Activated CD4-positive, alpha-beta memory T cell treated with anti-CD3 and anti-CD28 coated beads, Interleukin-2, amount 10 ng/mL, durations not matched to agents 7 days and 5 days (primary cell): ENCODE measurements at regions not wholly inside any gene's neighbourhood (a gene's known extent, or its start where the extent isn't known, plus 50 kb on each side); places are given as distances from the start of the nearest gene placed in this dataset.

Source experiments
- CTCF ChIA-PET: fragments of 350-600 bp; sonication (Branson Sonifier 250); formaldehyde crosslinking; loops from one replicate; lab custom pipeline; 2021; ENCODE audit warnings: antibody characterized with exemption, inconsistent platforms; lab: Charles Lee
- POLR2A ChIA-PET: fragments of 350-600 bp; sonication (Branson Sonifier 250); formaldehyde crosslinking; loops from one replicate; lab custom pipeline; 2021; ENCODE audit warnings: antibody characterized with exemption; lab: Charles Lee
- DNase-seq: peaks from one replicate; pipeline ENCODE4 v3.0.0-alpha.2; 2020
- H3K27ac Mint-ChIP-seq: one replicate; pipeline ENCODE4 v1.8.0; 2021; ENCODE audit warnings: mild to moderate bottlenecking, mixed read lengths
- H3K27me3 Mint-ChIP-seq: one replicate; pipeline ENCODE4 v1.8.0; 2021; ENCODE audit warnings: mixed read lengths
- H3K36me3 Mint-ChIP-seq: one replicate; pipeline ENCODE4 v1.8.0; 2021; ENCODE audit warnings: low read depth, mixed read lengths
- H3K4me1 Mint-ChIP-seq: one replicate; pipeline ENCODE4 v1.8.0; 2021; ENCODE audit warnings: mixed read lengths
- H3K4me3 Mint-ChIP-seq: one replicate; pipeline ENCODE4 v1.8.0; 2021; ENCODE audit warnings: mild to moderate bottlenecking, mixed read lengths
- H3K9me3 Mint-ChIP-seq: one replicate; pipeline ENCODE4 v1.8.0; 2021; ENCODE audit warnings: mixed read lengths

DNA sequence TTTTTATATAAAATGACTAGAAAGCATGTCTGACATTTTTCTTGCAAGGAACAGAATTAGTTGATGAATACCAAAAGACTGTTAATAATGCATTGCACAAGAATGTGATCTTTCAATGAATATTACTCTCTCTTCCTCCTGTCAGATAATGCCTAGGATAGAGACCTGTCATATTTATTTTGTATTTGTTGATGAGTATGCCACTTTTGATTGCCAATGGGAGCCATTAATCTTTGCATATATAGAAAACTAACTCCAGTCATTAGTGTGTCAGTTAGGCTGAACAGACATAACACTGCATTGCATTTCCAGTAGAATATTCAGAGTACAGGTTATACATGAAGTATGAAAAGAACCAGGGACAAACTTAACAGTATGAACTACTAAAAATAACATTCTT lies 1125.3 kb downstream of the LRFN5 start:
- POLR2A ChIA-PET: no interaction called here
- DNase-seq: no peak
- no peaks in the 10 kb centered on the region for H3K4me1 Mint-ChIP-seq

DNA sequence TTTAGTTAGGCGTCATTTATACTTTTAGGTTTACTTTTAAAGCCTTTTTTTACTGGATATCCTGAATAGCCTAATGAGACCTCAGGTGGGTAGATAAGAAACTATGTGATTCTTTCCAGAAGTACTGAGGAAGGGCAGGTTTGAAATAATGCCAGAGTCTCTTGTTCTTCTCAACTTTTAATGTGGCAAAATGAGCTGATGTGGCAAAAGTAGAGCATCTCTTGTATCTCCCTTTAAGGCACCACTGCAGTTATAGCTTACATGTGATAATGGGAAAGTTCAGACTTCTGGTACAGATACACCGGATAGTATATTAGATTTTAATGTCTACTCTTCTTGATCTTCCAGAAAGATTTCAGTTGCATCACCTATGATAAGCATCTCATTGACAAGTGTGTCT lies 1124.8 kb downstream of the LRFN5 start:
- no peaks in the 10 kb centered on the region for H3K27me3 Mint-ChIP-seq
- no peaks in the 10 kb centered on the region for H3K36me3 Mint-ChIP-seq
- H3K27ac Mint-ChIP-seq: no peak overlapping the region
- no peak for DNase-seq
- CTCF ChIA-PET: no interaction called here
- POLR2A ChIA-PET: no interaction called here
- H3K9me3 Mint-ChIP-seq: peaks cover 7% of the 10 kb centered on the region
- H3K4me1 Mint-ChIP-seq: no peaks in the 10 kb centered on the region
- H3K4me3 Mint-ChIP-seq: no peak overlapping the region

More for the DNA sequence above, 1125.3 kb downstream of the LRFN5 start:
- peaks cover 6% of the 10 kb centered on the region for H3K9me3 Mint-ChIP-seq
- H3K27me3 Mint-ChIP-seq: no peaks in the 10 kb centered on the region
- no peaks in the 10 kb centered on the region for H3K36me3 Mint-ChIP-seq
- H3K4me3 Mint-ChIP-seq: no peak overlapping the region
- no peak overlapping the region for H3K27ac Mint-ChIP-seq
- CTCF ChIA-PET: no interaction called here

DNA sequence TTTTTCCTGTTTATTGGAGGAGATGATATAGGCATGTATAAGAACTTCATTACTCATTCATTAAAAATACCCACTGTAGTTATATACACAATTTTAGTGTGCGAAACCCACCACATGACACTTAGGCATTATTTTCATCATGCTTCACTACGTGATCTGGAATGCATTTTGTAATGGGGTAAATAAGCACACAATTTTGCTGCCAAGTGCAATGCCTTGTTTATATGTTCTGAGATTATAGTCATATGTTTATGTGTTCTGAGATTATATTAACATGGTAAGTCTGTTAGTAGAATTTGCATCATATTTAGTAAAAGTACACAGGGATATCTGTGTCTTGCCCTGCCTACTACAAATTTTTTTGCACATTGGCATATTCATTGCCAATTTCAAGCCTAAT lies 1123.0 kb downstream of the LRFN5 start:
- no peak for DNase-seq
- H3K27me3 Mint-ChIP-seq: no peaks in the 10 kb centered on the region
- no peak overlapping the region for H3K4me3 Mint-ChIP-seq
- CTCF ChIA-PET: no interaction called here
- no peaks in the 10 kb centered on the region for H3K36me3 Mint-ChIP-seq
- H3K27ac Mint-ChIP-seq: no peak overlapping the region
- H3K9me3 Mint-ChIP-seq: peaks cover 9% of the 10 kb centered on the region
- H3K4me1 Mint-ChIP-seq: no peaks in the 10 kb centered on the region
- POLR2A ChIA-PET: no interaction called here

DNA sequence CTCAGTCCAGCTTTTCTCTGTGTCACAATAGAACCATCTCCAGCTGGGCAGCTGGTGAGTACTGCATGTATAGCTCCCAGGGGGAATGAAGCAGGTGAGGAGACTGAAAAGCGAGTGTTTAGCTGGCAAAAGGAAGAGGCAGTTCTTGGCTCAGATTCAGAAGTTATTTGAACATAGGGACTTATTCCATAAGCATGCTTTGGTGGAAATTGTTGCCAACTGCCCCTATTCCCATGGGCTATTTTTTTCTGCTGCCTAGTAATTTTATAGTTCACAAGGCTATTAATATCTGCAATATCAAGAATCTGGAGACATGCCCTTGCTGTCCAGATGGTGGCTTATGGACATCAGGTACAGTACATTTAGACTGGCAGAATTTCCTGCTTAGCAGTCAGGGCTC lies 1112.7 kb downstream of the LRFN5 start:
- no peak overlapping the region for H3K4me3 Mint-ChIP-seq
- no peak for DNase-seq
- H3K27me3 Mint-ChIP-seq: no peaks in the 10 kb centered on the region
- no peak overlapping the region for H3K27ac Mint-ChIP-seq
- H3K36me3 Mint-ChIP-seq: no peaks in the 10 kb centered on the region
- H3K4me1 Mint-ChIP-seq: no peaks in the 10 kb centered on the region
- ChIA-PET CTCF (no interaction called here), POLR2A (no interaction called here)
- peaks cover 4% of the 10 kb centered on the region for H3K9me3 Mint-ChIP-seq

DNA sequence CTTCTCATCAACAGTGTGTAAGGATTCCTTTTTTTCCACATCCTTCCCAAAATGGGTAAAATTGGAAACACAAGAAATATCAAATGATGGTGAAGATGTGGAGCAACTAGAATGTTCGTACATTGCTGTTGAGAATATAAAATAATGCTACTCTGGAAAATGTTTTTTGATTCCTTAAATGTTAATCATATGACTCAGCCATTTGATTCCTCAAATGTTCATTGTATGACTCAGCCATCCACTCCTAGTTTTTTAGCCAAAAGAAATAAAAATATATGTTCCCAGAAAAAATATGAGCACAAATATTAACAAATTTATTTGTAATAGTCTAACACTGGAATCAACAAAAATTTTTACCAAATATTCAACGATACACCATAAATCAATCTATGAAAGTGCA lies 1108.6 kb downstream of the LRFN5 start:
- peaks cover 6% of the 10 kb centered on the region for H3K9me3 Mint-ChIP-seq
- ChIA-PET POLR2A (no interaction called here), CTCF (no interaction called here)
- no peak overlapping the region for H3K27ac Mint-ChIP-seq
- no peak for DNase-seq
- H3K27me3 Mint-ChIP-seq: no peaks in the 10 kb centered on the region
- no peaks in the 10 kb centered on the region for H3K4me1 Mint-ChIP-seq
- no peak overlapping the region for H3K4me3 Mint-ChIP-seq
- H3K36me3 Mint-ChIP-seq: no peaks in the 10 kb centered on the region

DNA sequence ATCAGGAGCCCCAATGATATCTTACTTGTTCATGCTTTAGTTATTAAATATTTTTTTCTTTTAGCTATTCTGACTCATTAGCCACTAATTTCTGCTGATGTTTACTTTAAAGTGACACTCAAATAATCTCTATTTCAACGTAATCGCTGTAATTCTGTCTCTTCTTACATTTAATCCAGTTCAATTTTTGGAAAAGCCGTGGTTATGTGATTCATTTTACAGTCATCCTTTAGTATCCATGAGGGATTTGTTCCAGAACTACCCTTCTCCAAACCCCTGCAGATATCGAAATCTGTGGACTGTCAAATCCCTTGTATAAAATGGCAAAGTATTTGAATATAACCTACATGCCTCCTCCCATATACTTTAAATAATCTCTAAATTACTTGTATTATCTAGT lies 1103.4 kb downstream of the LRFN5 start:
- Mint-ChIP-seq H3K4me3 (no peak overlapping the region), H3K27ac (no peak overlapping the region), H3K4me1 (no peaks in the 10 kb centered on the region), H3K9me3 (peaks cover 3% of the 10 kb centered on the region), H3K27me3 (no peaks in the 10 kb centered on the region), H3K36me3 (no peaks in the 10 kb centered on the region)
- CTCF ChIA-PET: no interaction called here
- no peak for DNase-seq
- POLR2A ChIA-PET: no interaction called here

DNA sequence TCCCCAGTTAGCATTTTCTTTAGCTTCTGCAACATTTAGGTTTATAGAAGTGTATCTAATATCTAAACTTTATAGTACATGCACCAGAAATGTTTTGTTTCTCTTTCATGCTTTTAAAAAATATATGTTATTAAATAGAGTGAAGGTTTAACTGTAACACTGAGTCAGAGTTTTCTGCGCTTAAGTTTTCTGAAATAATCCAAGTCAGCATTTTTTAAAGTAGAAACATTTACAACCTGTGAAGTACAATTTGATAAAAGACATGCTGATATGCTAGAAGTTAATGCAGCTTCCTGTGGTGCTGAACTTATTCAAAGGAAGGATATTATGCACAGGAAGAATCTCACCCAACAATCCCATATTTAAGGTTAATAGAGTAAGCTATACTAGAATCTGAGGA lies 1096.8 kb downstream of the LRFN5 start:
- H3K4me3 Mint-ChIP-seq: no peak overlapping the region
- POLR2A ChIA-PET: no interaction called here
- no peaks in the 10 kb centered on the region for H3K4me1 Mint-ChIP-seq
- DNase-seq: no peak
- CTCF ChIA-PET: no interaction called here
- H3K36me3 Mint-ChIP-seq: no peaks in the 10 kb centered on the region
- H3K27me3 Mint-ChIP-seq: no peaks in the 10 kb centered on the region
- H3K27ac Mint-ChIP-seq: no peak overlapping the region
- peaks cover 2% of the 10 kb centered on the region for H3K9me3 Mint-ChIP-seq

DNA sequence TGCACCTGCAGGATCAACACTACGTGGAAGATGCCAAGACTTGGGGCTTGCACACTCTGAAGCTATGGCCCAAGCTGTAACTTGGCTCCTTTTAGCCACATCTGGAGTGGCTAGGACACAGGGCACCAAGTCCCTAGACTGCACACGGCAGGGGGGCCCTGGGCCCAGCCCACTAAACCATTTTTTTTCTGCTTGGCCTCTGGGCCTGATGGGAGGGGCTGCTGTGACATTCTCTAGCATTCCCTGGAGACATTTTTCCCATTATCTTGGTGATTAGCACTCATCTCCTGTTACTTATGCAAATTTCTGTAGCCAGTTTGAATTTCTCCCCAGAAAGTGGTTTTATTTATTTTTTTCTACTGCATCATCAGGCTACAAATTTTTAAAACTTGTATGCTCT lies 1080.7 kb downstream of the LRFN5 start:
- DNase-seq: no peak
- CTCF ChIA-PET: no interaction called here
- Mint-ChIP-seq H3K4me1 (no peaks in the 10 kb centered on the region), H3K36me3 (no peaks in the 10 kb centered on the region), H3K4me3 (no peak overlapping the region), H3K27me3 (no peaks in the 10 kb centered on the region), H3K27ac (no peak overlapping the region), H3K9me3 (peaks cover 13% of the 10 kb centered on the region)
- POLR2A ChIA-PET: no interaction called here

DNA sequence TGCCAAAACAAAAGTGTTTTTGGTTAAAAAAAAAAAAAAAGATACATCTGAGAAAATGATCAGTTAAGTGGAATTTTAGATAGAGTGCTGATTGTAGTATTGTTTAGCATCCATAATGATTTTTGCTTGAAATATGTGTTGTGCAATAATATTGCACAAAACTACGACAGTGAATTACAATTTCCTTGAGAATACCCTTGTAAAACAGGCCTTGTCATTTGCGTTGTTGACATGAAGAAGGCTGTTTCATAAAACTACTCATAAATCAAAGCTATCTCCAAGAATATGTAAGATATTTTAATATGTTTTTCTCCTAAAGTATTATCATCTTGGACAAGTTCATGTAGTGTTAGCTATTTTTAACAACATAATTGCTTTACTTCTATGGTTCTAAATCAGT lies 1077.0 kb downstream of the LRFN5 start:
- Mint-ChIP-seq H3K4me1 (no peaks in the 10 kb centered on the region), H3K4me3 (no peak overlapping the region), H3K9me3 (peaks cover 7% of the 10 kb centered on the region), H3K27ac (no peak overlapping the region), H3K27me3 (no peaks in the 10 kb centered on the region), H3K36me3 (no peaks in the 10 kb centered on the region)
- POLR2A ChIA-PET: no interaction called here
- CTCF ChIA-PET: no interaction called here
- DNase-seq: no peak

DNA sequence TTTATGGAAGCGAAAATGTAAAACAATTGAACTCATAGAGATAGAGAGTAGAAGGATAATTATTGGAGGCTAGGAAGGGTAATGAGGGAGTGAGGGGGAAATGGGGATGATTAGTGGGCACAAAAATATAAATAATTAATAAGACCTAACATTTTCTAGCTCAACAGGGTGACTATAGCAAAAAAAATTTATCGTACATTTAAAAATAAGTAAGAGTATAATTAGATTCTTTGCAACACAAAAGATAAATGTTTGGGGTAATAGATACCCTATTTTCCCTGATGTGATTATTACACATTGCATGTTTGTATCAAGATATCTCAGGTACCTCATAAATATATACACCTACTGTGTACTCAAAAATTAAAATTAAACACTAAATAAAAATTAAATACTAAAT lies 1070.0 kb downstream of the LRFN5 start:
- POLR2A ChIA-PET: no interaction called here
- no peak overlapping the region for H3K4me3 Mint-ChIP-seq
- no peak for DNase-seq
- no peaks in the 10 kb centered on the region for H3K36me3 Mint-ChIP-seq
- H3K9me3 Mint-ChIP-seq: peaks cover 5% of the 10 kb centered on the region
- no peak overlapping the region for H3K27ac Mint-ChIP-seq
- H3K4me1 Mint-ChIP-seq: no peaks in the 10 kb centered on the region
- CTCF ChIA-PET: no interaction called here
- no peaks in the 10 kb centered on the region for H3K27me3 Mint-ChIP-seq

DNA sequence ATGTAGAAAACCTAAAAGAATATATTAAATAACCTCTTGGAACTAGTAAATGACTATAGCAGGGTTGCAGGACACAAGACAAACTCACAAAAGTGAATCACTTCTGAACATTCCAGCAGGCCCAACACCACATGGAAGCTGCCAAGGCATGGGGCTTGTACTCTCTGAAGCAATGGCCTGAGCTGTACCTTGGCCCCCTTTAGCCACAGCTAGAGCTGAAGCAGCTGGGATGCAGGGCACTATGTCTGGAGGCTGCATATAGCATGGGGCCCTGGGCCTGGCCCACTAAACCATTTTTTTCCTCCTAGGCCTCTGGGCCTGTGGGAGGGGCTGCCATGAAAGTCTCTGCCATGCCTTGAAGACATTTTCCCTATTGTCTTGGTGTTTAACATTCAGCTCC lies 1067.3 kb downstream of the LRFN5 start:
- no peaks in the 10 kb centered on the region for H3K36me3 Mint-ChIP-seq
- ChIA-PET POLR2A (no interaction called here), CTCF (no interaction called here)
- DNase-seq: no peak
- H3K9me3 Mint-ChIP-seq: peaks cover 5% of the 10 kb centered on the region
- H3K4me3 Mint-ChIP-seq: no peak overlapping the region
- H3K4me1 Mint-ChIP-seq: no peaks in the 10 kb centered on the region
- H3K27me3 Mint-ChIP-seq: no peaks in the 10 kb centered on the region
- no peak overlapping the region for H3K27ac Mint-ChIP-seq

DNA sequence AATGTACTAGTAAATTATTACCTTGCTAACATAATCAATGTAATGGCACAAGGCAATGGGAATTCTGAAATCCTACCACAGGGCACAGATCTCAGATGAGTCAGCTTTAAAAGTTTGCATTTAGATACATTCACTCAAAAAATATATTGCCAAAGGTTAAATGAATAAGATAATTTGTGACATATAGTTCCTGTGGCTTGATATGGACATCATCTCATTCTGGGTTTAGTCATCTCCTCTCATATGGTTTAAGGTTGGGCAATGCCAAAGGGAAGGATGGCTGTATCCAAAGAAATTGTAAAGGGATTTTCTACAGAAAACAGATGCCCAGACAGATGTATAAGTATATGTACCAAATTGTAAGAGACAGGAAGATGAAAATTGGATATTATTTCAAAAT lies 1065.0 kb downstream of the LRFN5 start:
- Mint-ChIP-seq H3K27me3 (no peaks in the 10 kb centered on the region), H3K4me1 (no peaks in the 10 kb centered on the region), H3K4me3 (no peak overlapping the region), H3K9me3 (peaks cover 5% of the 10 kb centered on the region), H3K27ac (no peak overlapping the region), H3K36me3 (no peaks in the 10 kb centered on the region)
- DNase-seq: no peak
- ChIA-PET CTCF (no interaction called here), POLR2A (no interaction called here)

DNA sequence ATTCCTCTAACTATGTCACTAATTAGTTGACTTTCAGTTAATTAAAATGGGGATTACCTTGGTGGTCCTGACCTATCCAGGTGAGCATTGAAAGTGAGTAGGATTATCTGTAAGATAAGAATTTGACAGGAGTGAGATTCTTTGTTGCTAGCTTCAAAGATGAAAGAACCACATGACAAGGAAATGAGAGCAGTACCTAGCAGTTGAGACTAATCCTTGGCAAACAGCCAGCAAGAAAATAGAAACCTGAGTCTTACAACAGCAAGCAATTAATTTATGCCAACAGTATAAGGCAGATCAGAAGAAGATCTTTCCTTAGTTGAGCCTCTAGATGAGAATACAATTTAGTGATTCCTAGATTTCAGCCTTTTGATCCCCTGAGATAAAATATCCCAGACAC lies 1058.4 kb downstream of the LRFN5 start:
- CTCF ChIA-PET: no interaction called here
- POLR2A ChIA-PET: no interaction called here
- Mint-ChIP-seq H3K27me3 (no peaks in the 10 kb centered on the region), H3K36me3 (no peaks in the 10 kb centered on the region), H3K4me3 (no peak overlapping the region), H3K27ac (no peak overlapping the region), H3K9me3 (peaks cover 8% of the 10 kb centered on the region), H3K4me1 (no peaks in the 10 kb centered on the region)
- DNase-seq: no peak

DNA sequence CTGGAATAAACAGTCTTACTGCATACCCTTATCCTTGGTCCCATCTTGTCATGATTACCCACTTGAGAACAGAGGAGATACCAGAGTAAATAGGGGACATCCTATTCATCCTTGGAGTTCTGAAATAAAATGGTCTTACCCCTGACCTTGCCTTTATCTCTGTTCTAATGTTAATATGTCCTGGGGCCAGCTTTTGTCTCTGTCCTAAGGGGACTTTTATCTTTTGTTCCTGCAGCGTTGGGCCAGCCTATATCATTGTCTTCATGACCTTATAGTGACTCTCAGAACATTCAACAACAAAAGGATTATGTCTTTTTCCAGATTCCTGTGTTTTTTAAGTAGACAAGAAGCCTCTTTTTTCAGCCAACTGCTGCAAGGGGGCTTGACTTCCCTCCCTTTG lies 1057.5 kb downstream of the LRFN5 start:
- POLR2A ChIA-PET: no interaction called here
- CTCF ChIA-PET: no interaction called here
- Mint-ChIP-seq H3K4me1 (no peaks in the 10 kb centered on the region), H3K27ac (no peak overlapping the region), H3K36me3 (no peaks in the 10 kb centered on the region), H3K4me3 (no peak overlapping the region), H3K9me3 (peaks cover 8% of the 10 kb centered on the region), H3K27me3 (no peaks in the 10 kb centered on the region)
- no peak for DNase-seq

DNA sequence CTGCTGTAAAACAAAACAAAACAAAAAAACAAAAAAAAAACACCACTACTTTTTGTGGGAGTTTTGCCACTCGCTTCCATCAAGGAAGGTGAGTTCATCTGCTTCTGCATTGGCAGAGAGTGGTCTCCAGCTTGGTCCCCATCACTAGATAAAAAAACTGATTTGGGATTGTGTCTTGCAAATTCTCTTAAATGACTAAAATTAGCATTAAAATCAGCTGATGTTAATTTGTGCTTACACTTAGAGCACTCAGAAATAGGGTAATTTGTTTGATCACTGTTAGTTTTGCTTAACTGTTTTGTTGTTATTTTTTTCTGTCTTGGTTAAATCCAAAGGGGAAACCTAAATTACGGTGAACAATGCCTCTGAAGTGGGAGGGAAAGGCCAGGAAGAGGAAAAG lies 1048.0 kb downstream of the LRFN5 start:
- ChIA-PET CTCF (no interaction called here), POLR2A (no interaction called here)
- Mint-ChIP-seq H3K4me1 (no peaks in the 10 kb centered on the region), H3K27me3 (no peaks in the 10 kb centered on the region), H3K36me3 (no peaks in the 10 kb centered on the region), H3K27ac (no peak overlapping the region), H3K4me3 (no peak overlapping the region), H3K9me3 (peaks cover under 1% of the 10 kb centered on the region)
- DNase-seq: no peak
